NCI-H1694 (cell line): ENCODE measurements at regions not wholly inside any gene's neighbourhood (a gene's known extent, or its start where the extent isn't known, plus 50 kb on each side); places are given as distances from the start of the nearest gene placed in this dataset.
"Not testable (repeated sequence)": the region's sequence is repeated elsewhere in the genome, so short reads cannot be mapped to it uniquely, and the experiment has no call there.

Experiments
- DNase-seq: peaks from one replicate; lab custom pipeline; 2025; lab: John Stamatoyannopoulos, UW

DNA sequence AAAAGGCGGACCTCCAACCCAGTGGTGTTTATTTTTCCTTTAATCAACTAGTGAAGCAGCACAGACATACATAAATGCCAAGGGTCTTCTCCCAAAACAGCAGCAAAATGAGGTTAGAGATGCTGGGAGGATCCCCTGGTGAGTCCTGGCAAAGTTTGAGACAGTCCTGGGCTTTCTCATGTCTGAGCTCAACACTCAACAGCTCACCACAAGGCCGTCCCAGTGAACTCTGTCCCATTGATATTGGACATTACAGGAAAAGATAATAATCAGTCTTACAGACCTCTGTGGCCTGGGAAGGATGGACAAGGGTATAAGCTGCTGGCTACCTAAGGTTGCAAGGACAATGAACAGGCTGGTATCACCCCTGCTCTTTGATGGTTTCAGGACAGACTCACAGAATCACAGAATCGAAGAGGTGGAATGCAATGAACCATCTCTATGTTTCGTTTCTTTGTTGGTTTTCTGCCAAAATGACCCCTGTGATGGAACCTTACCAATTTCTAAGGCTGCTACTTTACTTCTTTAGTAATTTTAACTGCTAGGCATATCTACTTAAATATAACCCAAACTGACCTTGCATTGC lies 551.8 kb downstream of the RAB28 start:
- no peak for DNase-seq

DNA sequence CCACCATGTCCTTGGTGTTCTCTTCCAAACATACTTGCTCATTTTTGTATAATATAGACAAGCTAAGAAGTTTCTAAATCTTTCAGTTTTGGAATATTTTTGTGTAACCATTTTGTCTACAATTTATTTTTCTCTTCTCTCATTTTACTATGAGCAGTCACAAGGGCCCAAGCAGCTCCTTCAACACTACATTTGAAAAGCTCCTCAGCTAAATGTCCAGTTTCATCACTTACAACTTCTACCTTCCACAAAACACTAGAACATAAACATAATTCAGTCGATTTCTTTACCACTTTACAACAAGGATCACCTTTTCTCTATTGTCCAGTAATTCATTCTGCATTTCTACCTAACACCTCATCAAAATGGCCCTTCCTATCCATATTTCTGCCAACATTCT lies 554.4 kb downstream of the RAB28 start:
- no peak for DNase-seq

GRCh38 chr4:12928751-12929150 lies 555.4 kb downstream of the RAB28 start:
- DNase-seq: no peak

GRCh38 chr4:12926189-12927066 lies 557.7 kb downstream of the RAB28 start:
- DNase-seq: no peak

DNA sequence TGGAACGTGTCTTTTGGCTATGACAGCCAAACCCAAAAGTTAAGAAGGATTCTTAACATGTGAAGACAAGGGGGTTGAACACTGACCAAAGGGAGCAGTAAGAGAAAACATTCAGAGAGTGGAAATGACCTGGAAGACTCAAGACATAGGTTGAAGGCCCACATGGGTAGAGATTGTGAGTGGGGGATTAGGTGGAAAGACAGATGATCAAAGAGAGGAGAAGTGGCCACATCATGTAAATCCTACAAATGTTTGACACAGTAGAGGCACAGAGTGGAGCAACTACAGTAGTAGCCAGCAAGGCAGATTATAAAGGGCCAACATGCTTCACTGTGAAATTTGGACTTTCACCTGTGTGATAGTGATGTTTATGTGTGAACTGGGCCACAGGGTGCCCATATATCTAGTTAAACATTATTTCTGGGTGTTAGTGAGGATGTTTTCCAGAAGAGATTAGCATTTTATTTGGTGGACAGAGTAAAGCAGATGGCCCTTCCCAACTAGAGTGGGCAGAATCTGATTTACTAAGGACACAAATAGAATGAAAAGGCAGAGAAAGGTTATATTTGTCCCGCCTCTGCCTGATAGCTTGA lies 559.3 kb downstream of the RAB28 start:
- DNase-seq: no peak

DNA sequence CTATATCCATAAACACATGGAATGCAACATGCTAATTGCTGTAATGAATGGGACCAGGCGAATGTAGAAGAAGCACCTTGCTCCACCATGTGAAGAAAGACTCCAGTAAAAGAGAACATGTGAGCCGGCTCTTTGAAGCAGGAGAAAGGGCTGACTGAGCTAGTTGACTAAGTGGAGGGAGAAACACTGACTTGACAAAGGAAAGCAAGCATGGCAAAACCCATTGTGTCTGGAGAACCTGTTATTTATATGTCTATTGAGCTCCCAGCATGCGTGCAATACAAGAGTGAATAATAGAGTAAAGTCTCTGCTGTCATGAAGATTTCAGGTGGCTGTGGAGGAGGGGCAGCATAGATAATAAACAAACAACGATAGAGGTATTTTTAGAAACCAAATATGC lies 559.9 kb downstream of the RAB28 start:
- no peak for DNase-seq

DNA sequence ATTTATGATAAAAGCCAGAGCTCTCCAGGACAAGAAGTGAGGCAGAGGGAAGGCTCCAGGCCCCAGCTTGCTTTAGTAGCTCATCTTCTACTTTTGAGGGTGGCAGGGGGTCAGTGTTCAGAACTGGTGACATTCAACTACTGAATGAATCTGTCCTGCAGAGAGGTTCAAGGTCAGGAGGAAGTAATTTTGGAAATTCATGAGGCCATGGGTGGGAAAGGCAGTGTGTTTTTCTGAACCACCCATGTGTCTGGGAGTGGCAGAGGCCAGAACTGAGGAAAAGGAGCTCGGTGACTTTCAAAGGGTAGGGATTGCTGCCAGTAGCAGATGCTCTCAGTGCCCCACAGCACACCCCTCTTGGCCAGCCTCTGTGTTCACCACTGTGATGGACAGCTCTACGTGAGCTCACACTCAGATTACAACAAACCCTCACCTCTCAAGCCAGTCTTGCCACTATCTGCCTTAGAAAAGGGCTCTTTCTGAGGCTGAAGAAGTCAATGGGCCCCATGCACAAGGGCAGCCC lies 571.2 kb downstream of the RAB28 start:
- no peak for DNase-seq

DNA sequence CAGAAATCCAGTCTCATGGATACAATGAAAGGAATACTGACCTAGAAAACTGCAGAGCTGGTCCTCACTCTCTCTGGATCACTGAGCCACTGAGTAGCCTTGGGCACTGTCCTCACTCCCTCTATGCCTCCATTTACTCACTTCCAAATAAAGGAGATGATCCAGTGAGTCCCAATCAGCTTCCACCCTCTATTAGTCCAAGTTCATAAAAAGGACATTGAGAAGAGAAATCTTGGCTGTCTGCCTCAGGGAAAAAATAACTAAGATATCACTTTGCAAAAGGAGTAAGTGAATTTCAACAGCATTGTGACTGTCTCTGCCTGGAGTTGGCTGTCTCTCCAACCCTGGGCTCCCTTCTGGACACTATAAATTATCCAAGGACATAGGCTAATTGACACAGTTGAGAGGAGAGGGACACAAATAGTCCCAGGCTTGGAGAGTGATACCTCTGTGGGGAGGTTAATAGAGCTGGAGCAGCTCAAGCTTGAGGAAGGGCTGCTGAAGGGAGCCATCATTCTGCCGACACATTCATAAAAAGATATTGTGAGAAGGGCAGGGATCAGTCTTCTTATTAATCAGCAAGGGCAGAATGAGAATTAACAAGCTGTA lies 572.3 kb downstream of the RAB28 start:
- DNase-seq: no peak

DNA sequence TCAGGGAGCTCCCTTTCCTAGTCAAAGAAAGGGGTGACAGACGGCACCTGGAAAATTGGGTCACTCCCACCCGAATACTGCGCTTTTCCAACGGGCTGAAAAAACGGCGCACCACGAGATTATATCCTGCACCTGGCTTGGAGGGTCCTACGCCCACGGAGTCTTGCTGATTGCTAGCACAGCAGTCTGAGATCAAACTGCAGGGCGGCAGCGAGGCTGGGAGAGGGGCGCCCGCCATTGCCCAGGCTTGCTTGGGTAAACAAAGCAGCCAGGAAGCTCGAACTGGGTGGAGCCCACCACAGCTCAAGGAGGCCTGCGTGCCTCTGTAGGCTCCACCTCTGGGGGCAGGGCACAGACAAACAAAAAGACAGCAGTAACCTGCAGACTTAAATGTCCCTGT lies 580.5 kb downstream of the RAB28 start:
- DNase-seq: not testable (repeated sequence)

DNA sequence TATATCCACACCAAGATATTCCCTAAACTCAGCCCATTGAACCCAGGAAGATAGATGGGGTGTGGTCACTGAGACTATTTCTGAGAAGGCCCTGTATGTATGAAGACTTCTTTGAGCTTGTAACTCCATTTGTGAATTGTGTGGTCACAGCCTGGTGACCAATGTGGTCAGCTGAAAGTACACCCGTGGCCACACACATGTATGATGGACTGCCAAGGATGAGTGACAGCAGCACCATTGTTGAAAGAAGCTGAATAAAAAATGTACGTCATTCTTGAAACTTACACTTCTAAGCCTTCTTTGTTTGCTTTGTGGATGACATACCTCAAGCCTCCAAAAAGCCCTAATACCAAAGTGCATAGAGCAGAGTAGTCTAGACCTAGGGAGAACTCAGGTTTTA lies 581.4 kb downstream of the RAB28 start:
- no peak for DNase-seq

DNA sequence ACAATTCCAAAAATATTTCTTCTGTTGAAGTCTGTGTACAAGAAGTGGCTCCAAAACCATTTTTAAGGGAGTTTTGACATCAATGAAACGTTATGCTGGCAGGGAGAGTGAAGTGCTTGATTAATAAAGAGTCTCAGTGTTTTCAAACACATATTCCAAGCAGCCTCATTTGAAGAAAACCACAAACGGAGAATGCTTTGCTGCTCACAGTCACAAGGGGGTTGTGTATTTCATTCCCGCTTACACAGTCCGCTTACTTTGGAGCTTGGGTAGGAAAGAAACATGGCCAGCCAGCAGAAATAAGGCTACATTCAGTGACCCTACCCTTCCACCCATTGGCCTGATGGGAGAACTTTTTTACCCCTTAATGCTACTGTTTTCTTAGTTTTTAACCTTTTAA lies 586.2 kb downstream of the RAB28 start:
- DNase-seq: no peak

- no peak for DNase-seq
Measured at GRCh38 chr4:12894062-12894461, 590.1 kb downstream of the RAB28 start.

DNA sequence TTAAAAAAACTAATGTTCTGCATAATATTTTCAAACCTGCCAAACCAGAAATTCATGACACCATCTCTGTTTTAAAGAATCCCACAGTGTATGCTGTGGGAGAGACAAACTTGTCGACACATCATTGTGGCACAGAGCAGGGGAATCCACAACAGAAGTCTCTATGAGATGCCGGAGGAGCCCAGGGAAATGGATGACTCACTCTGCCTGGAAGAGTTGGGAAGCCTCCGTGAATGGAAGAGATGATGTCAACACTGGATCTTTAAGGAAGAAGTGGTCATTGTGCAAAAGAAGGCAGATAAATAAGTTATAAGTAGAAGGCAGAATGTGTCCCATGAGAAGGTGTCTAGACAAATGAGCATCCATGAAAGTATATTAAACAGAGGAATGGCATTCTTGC lies 595.1 kb downstream of the RAB28 start:
- DNase-seq: no peak

- no peak for DNase-seq
Measured at GRCh38 chr4:12884846-12885796, 599.0 kb downstream of the RAB28 start.

GRCh38 chr4:12881945-12882584 lies 602.1 kb downstream of the RAB28 start:
- no peak for DNase-seq

- DNase-seq: no peak
Measured at GRCh38 chr4:12880844-12881243, 603.3 kb downstream of the RAB28 start.

- no peak for DNase-seq
Measured at GRCh38 chr4:12879496-12879895, 604.6 kb downstream of the RAB28 start.

- DNase-seq: no peak
Measured at GRCh38 chr4:12875640-12876243, 608.4 kb downstream of the RAB28 start.

- DNase-seq: no peak
Measured at GRCh38 chr4:12873351-12873750, 610.8 kb downstream of the RAB28 start.

DNA sequence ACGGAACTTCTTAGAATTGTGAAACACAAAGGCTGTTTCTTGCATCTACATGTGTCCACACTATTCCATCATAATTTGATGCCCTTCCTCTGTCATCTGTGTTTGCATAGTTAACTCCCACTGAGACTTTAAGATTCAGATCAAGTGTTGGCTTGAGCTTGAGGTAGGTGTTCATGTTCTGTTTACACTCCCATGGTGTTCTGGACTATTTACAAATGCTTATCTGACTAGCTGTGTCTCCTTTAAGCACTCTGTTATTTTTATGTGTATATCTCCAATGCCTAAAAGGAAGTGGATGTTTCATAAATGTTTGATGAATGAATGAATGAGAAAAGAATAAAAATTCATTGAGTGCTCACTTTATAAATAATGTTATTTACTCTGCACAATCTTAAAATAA lies 622.7 kb downstream of the RAB28 start:
- DNase-seq: no peak
